Hippocampal formation (tissue), 2 donors: ENCODE measurements at regions not wholly inside any gene's neighbourhood (a gene's known extent, or its start where the extent isn't known, plus 50 kb on each side); places are given as distances from the start of the nearest gene placed in this dataset.
"Not testable (repeated sequence)": the region's sequence is repeated elsewhere in the genome, so short reads cannot be mapped to it uniquely, and the experiment has no call there.

ENCODE experiments used
- DNase-seq, 2 donors: peaks; one replicate each; lab custom pipeline; 2025; lab: John Stamatoyannopoulos, UW

- DNase-seq, result no peak
Measured at GRCh38 chr6:144434308-144434990, 149.3 kb downstream of the UTRN start.

- no peak for DNase-seq
Measured at GRCh38 chr6:144435602-144436426, 150.7 kb downstream of the UTRN start.

- DNase-seq, result no peak
Measured at GRCh38 chr6:144437105-144437504, 152.0 kb downstream of the UTRN start.

GRCh38 chr6:144438103-144438502, 153.0 kb downstream of the UTRN start:
- no peak for DNase-seq

DNA sequence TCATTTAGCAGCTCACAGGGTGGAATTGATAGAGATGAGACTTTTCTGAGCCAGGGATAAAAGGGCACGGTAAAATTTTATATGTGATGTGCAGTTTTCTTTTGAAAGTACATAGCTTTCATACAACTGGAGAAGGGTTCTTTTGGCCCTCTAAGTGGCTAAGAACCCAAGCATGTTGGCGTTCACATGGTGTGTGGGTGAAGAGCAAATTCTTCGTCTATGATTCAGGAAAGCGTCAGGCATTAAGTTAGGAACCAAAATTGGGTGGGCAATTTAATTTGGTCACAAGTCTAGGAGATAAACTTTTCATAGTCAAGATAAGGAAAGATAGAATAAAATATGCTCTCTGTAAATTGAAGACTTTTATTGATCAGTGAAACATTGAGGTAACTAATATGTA, 153.9 kb downstream of the UTRN start:
- no peak for DNase-seq

DNA sequence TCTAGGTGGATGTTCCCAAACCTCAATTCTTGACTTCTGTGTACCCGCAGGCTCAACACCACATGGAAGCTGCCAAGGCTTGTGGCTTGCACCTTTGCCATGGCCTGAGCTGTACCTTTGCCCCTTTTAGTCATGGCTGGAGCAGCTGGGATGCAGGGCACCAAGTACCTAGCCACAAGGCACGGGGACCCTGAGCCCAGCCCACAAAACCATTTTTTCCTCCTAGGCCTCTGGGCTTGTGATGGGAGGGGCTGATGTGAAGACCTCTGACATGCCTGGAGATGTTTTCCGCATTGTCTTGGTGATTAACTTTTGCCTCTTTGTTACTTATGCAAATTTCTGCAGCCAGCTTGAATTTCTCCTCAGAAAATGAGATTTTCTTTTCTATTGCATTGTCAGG, 156.7 kb downstream of the UTRN start:
- not testable (repeated sequence) for DNase-seq

GRCh38 chr6:144443157-144443556, 158.0 kb downstream of the UTRN start:
- DNase-seq, result no peak

DNA sequence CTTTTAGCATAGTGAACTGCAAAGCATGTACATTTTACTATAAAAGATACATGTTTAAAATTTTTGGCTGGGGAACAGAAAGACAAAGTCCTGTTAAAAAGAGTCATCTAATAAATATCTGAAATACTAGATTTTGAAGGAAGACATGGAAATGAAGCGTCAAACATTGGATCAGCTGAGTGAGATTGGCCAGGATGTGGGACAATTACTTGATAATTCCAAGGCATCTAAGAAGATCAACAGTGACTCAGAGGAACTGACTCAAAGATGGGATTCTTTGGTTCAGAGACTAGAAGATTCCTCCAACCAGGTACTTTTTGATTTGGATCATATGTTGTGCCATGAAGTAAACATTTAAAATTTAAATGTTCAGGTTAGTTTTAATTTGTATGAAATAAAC, 162.3 kb downstream of the UTRN start:
- DNase-seq, result no peak

GRCh38 chr6:144449218-144449617, 164.1 kb downstream of the UTRN start:
- DNase-seq, result no peak

DNA sequence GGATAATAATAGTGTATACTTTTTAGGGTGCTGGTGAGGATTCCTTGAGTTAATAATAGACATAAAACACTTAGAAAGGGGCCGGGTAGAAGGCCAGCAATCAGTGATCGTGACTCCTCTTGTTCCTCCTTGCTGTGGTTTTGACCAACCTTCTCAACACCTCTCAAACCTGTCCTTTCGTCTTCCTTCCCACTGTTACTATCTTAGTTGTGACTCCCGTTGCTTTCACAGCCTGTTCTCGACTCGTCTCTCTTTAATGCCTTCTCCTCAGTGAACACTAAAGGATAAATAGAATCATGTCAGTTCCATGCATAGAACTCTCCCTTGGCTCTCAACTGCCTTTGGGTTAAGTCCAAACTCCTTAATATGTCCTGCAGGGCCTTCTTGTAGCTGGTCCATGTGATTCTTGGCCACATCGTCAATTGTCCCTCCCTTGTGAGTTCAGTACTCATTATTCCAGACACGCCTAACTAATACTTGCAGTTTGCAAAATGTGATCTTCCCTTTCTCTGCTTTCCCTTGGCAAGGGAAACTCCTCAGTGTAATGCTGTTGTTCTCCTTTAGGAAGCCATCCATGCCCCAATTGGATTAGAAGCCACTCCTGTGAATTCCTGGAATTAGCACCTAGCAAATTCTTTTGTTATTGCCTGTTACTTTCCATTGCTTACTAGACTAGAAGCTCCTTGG, 164.9 kb downstream of the UTRN start:
- no peak for DNase-seq

DNA sequence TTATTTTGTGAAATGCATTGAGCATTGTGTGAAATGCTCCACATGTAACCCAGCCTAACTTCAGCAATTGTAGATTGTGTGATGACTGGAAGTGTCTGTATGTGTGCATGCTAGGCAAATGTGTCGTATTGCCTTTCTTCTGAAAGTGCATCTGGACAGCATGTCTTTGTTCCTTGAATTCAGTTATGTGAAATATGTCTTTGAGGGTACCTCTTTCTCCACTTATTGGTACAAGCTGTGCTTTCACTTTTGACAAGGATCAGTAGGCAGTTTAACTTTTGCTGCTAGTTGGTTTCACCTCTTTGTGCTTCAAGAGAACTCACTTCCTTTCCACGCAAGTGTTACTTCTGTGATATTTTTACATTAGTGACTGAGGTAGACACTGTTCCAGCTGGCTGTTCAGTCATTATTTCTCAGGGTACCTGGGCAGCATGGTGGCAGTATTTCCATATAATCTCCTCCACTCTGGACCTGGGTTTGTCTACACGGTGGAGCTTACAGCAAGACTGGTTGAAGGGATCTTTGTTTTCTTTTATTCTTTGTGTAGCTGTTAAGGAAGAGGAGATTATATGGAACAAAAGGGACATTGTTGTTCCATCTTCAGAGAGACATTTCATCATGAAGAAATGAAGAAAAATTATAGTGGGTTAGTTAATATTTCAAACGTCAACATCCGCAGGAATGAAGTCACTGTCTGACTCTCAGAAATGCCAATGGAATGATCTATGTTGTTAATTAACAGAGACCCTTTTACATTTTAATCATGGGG, 175.4 kb downstream of the UTRN start:
- DNase-seq, result no peak

DNA sequence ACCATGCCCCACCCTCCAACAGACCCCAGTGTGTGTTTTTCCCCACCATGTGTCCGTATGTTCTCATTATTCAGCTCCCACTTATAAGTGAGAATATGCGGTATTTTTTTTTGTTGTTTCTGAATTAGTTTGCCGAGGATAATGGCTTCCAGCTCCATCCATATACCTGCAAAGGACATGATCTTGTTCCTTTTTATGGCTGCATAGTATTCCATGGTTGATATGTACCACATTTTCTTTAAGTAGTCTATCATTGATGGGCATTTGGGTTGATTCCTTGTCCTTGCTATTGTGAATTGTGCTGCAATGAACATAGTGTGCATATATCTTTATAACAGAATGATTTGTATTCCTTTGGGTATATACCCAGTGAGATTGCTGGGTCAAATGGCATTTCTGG, 176.9 kb downstream of the UTRN start:
- DNase-seq, result no peak

- DNase-seq, result no peak
Measured at GRCh38 chr6:144466716-144467115, 181.6 kb downstream of the UTRN start.

GRCh38 chr6:144467172-144467762, 182.1 kb downstream of the UTRN start:
- DNase-seq, result no peak

DNA sequence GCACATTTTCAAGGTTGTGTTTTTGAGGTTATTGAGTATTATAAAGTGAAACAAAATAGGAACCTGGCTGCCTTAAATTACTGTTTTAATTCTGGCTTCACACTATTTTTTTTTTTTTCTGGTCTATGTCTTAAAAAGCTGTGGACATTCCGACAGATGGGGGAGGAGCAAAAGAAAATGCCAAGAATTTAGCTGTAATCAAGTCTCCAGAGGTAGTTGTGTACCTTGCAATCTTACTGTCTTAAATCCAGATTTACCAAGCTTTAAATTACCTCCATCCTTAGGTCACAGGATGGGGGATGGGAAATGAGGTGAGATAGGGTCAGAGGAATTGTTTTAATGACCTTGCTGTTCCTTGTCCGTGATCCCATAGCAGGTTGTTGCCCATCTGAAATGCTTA, 182.8 kb downstream of the UTRN start:
- no peak for DNase-seq

DNA sequence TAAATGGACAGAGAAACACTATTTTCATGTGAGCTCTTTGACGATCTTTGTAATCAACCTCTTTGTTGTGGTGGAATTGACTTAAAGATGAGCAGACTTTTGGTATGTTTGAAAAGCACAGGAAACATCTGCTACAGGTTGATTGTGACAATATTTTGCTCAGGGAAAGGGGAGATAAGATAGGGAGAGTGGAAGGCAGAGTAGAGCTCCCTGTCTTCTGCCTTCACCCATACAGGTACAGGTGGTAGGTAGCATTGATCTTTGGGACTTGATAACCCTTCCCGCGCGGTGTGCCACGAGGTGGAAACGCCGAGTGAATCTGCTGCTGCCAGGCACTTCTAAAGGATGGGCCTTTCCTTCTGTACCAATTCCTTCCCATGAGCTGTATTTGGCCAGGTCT, 183.6 kb downstream of the UTRN start:
- no peak for DNase-seq

DNA sequence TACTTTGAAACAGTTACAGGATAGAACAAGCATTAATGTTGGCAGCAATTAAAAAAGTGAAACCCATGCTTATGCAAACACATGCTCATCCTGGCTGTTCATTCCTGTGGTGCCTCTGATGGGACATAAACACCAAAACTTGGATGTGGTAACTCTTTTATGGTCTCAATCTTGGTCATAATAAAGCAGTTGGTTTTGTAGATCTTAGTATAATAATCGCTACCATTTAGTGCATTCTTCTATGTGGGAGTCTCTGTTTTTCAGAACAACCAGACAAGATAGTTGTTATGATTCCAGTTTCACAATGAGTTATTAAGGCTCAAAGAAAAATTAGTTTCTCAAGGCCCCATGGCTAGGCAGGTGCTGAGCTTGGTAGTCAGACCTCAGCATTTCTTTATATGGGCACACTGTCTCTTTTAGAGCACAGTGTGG, 184.0 kb downstream of the UTRN start:
- no peak for DNase-seq

DNA sequence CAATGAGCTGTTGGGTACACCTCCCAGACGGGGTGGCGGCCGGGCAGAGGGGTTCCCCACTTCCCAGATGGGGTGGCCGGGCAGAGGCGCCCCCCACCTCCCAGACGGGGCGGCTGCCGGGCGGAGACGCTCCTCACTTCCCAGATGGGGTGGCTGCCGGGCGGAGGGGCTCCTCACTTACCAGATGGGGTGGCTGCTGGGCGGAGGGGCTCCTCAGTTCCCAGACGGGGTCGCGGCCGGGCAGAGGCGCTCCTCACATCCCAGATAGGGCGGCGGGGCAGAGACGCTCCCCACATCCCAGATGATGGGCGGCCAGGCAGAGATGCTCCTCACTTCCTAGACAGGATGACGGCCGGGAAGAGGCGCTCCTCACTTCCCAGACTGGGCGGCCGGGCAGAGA, 185.1 kb downstream of the UTRN start:
- not testable (repeated sequence) for DNase-seq

GRCh38 chr6:144471986-144472385, 186.9 kb downstream of the UTRN start:
- no peak for DNase-seq

DNA sequence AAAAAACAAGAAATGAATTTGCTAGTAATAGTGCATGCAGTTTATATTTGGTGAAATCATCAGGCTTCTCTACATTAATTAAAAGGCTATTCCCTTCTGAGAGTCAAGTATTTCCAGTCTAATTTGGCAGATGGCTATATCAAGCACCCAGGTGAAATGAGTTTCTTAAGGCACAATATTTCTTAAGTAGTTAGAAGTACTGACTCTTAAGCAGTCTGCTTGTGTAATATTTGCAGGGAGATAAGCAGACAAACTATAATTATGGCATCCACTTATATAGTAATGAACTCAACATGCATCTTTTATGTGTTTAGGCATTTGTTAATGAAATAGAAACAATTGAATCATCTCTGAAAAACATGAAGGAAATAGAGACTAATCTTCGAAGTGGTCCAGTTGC, 189.2 kb downstream of the UTRN start:
- DNase-seq, result no peak

DNA sequence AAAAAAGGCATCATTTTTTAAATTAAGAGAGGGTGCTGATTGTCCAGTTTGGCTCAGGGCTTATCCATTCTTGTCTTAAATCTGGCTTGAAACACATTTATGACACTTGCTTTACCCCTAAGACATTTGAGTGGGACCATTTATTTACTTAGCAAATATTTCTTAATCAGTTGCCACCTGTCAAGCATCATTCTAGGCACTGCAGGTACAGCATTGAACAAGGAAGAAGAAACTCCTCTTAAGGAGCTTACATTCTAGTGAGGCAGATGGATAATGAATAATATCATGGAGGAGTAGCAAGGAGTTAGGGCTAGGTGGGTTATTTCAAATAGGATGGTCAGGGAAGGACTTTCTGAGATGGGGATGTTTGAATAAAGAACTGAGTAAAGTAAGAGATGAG, 189.8 kb downstream of the UTRN start:
- no peak for DNase-seq

- DNase-seq, result no peak
Measured at GRCh38 chr6:144475411-144475810, 190.3 kb downstream of the UTRN start.
